WTC11 (cell line): ENCODE measurements at regions not wholly inside any gene's neighbourhood (a gene's known extent, or its start where the extent isn't known, plus 50 kb on each side); places are given as distances from the start of the nearest gene placed in this dataset.
A peak's percentile ranks its signal among the peaks of the same experiment; 100 is the strongest.

Source experiments
- ATAC-seq: fragments of 200-7000 bp; cut with Tn5 transposase; 2 replicates; pipeline ENCODE4 v1.10.0; 2021; ENCODE audit warnings: mild to moderate bottlenecking, moderate library complexity
- CTCF ChIA-PET: fragments of 300-600 bp; sonication (Branson Sonifier 250); formaldehyde crosslinking; loops from one replicate; lab custom pipeline; 2021; ENCODE audit warnings: antibody characterized with exemption; lab: Charles Lee
- POLR2A ChIA-PET: fragments of 350-600 bp; sonication (Branson Sonifier 250); formaldehyde crosslinking; loops from one replicate; lab custom pipeline; 2021; ENCODE audit warnings: antibody characterized with exemption; lab: Charles Lee
- DNase-seq: peaks from one replicate; pipeline ENCODE4 v3.0.0; 2021; ENCODE audit warnings: low spot score
- H3K27ac Mint-ChIP-seq: 2 replicates; pipeline ENCODE4 v1.8.0; 2021; ENCODE audit warnings: mixed read lengths
- H3K27me3 Mint-ChIP-seq: 2 replicates; pipeline ENCODE4 v1.8.0; 2021; ENCODE audit warnings: low read depth, mild to moderate bottlenecking, moderate library complexity, mixed read lengths
- H3K36me3 Mint-ChIP-seq: 2 replicates; pipeline ENCODE4 v1.8.0; 2021; ENCODE audit warnings: mixed read lengths
- H3K4me1 Mint-ChIP-seq: 2 replicates; pipeline ENCODE4 v1.8.0; 2022; ENCODE audit warnings: mixed read lengths
- H3K4me3 Mint-ChIP-seq: 2 replicates; pipeline ENCODE4 v1.8.0; 2021; ENCODE audit warnings: mild to moderate bottlenecking, moderate library complexity, mixed read lengths
- H3K9me3 Mint-ChIP-seq: 2 replicates; pipeline ENCODE4 v1.8.0; 2021; ENCODE audit warnings: mixed read lengths
- ETV6 ChIP-seq: sonication (generic); formaldehyde crosslinking; IDR thresholded peaks from 2 replicates; pipeline ENCODE4 v1.8.1; 2022; ENCODE audit warnings: mild to moderate bottlenecking, missing genetic modification reagents
- FOXK1 ChIP-seq: sonication (generic); formaldehyde crosslinking; IDR thresholded peaks from 2 replicates; pipeline ENCODE4 v1.8.0; 2022; ENCODE audit warnings: mild to moderate bottlenecking, moderate library complexity, missing genetic modification reagents
- GABPB1 ChIP-seq: sonication (generic); formaldehyde crosslinking; IDR thresholded peaks from 2 replicates; pipeline ENCODE4 v1.8.1; 2023; ENCODE audit warnings: mild to moderate bottlenecking, missing genetic modification reagents
- GRHL2 ChIP-seq: fragments of 250-450 bp; sonication (Bioruptor Pico); IDR thresholded peaks from 2 replicates; pipeline ENCODE4 v1.8.0; 2022; ENCODE audit warnings: mild to moderate bottlenecking, moderate library complexity; ENCODE audit not compliant: insufficient replicate concordance, severe bottlenecking
- GTF2I ChIP-seq: fragments of 250-450 bp; sonication (Bioruptor Pico); conservative IDR thresholded peaks from 2 replicates; pipeline ENCODE4 v1.4.0; 2021; ENCODE audit warnings: mild to moderate bottlenecking
- NR1H2 ChIP-seq: sonication (generic); formaldehyde crosslinking; IDR thresholded peaks from 2 replicates; pipeline ENCODE4 v1.9.0; 2021; ENCODE audit warnings: mild to moderate bottlenecking, moderate library complexity, missing genetic modification reagents
- RORB ChIP-seq: fragments of 250-450 bp; sonication (Bioruptor Pico); IDR thresholded peaks from 2 replicates; pipeline ENCODE4 v1.9.0; 2021; ENCODE audit warnings: mild to moderate bottlenecking
- SOX15 ChIP-seq: fragments of 250-450 bp; sonication (Bioruptor Pico); IDR thresholded peaks from 2 replicates; pipeline ENCODE4 v1.9.0; 2021; ENCODE audit warnings: mild to moderate bottlenecking
- ZNF138 ChIP-seq: sonication (generic); formaldehyde crosslinking; conservative IDR thresholded peaks from 2 replicates; pipeline ENCODE4 v1.8.1; 2022; ENCODE audit warnings: mild to moderate bottlenecking, moderate library complexity, missing genetic modification reagents
- ZNF396 ChIP-seq: fragments of 250-450 bp; sonication (Bioruptor Pico); IDR thresholded peaks from 2 replicates; pipeline ENCODE4 v1.8.0; 2021; ENCODE audit warnings: mild to moderate bottlenecking, moderate library complexity, borderline replicate concordance
- ZNF416 ChIP-seq: fragments of 250-450 bp; sonication (Bioruptor Pico); IDR thresholded peaks from 2 replicates; pipeline ENCODE4 v1.9.0; 2021; ENCODE audit warnings: mild to moderate bottlenecking, inconsistent platforms
- ZNF423 ChIP-seq: fragments of 250-450 bp; sonication (Bioruptor Pico); IDR thresholded peaks from 2 replicates; pipeline ENCODE4 v2.1.2; 2022; ENCODE audit warnings: mild to moderate bottlenecking, moderate library complexity
- TF ChIP-seq, protein P1 (sequence below): sonication (generic); formaldehyde crosslinking; IDR thresholded peaks from 2 replicates; pipeline ENCODE4 v1.8.0; 2022; ENCODE audit warnings: mild to moderate bottlenecking, missing genetic modification reagents
- TF ChIP-seq, protein P2 (sequence below): sonication (generic); formaldehyde crosslinking; IDR thresholded peaks from 2 replicates; pipeline ENCODE4 v1.8.1; 2023; ENCODE audit warnings: mild to moderate bottlenecking, missing genetic modification reagents, moderate library complexity
- TF ChIP-seq, protein P3 (sequence below): sonication (generic); formaldehyde crosslinking; IDR thresholded peaks from 2 replicates; pipeline ENCODE4 v1.8.1; 2023; ENCODE audit warnings: mild to moderate bottlenecking, missing genetic modification reagents
- TF ChIP-seq, protein P4 (sequence below): sonication (generic); formaldehyde crosslinking; IDR thresholded peaks from 2 replicates; pipeline ENCODE4 v1.8.1; 2022; ENCODE audit warnings: mild to moderate bottlenecking, moderate library complexity, missing genetic modification reagents
- TF ChIP-seq, protein P5 (sequence below): sonication (generic); formaldehyde crosslinking; IDR thresholded peaks from 2 replicates; pipeline ENCODE4 v1.8.1; 2023; ENCODE audit warnings: mild to moderate bottlenecking, missing genetic modification reagents
- TF ChIP-seq, protein P6 (sequence below): sonication (generic); formaldehyde crosslinking; IDR thresholded peaks from 2 replicates; pipeline ENCODE4 v1.8.0; 2022; ENCODE audit warnings: mild to moderate bottlenecking, missing genetic modification reagents
- TF ChIP-seq, protein P7 (sequence below): sonication (generic); formaldehyde crosslinking; IDR thresholded peaks from 2 replicates; pipeline ENCODE4 v1.8.0; 2023; ENCODE audit warnings: mild to moderate bottlenecking, missing genetic modification reagents
- TF ChIP-seq, protein P8 (sequence below): sonication (generic); formaldehyde crosslinking; IDR thresholded peaks from 2 replicates; pipeline ENCODE4 v1.8.1; 2022; ENCODE audit warnings: missing genetic modification reagents, borderline replicate concordance

DNA sequence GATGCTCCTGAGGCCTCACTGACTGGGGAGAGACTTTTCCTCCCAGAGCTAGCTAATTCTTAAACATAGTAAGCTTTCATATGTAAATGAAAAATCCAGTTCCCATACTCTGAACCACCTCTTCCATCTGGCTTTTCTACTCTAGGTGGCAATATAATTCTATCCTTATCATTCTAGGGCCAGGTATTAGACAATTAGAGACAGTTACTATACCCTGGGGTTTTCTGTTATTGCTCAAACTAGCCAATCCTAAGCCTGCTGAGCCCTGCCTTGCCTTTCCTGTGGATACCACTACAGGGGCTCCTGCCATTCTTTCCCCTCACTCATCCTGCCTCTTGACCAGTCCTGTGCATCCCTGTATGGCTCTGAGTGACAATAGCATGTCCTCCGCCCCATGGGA lies 552.0 kb downstream of the STIM2 start:
- ChIA-PET CTCF (interaction anchor here (1.0 kb wide), 1 partner anchor 272 kb away, joined by 3 read pairs; no protein-coding TSS in a partner anchor), POLR2A (no interaction called here)
- Mint-ChIP-seq H3K27ac (no peak overlapping the region), H3K4me3 (no peak overlapping the region), H3K4me1 (peaks cover 7% of the 10 kb centered on the region; the same call in 1 of the 2 replicates), H3K36me3 (peaks cover 21% of the 10 kb centered on the region), H3K27me3 (peaks cover 3% of the 10 kb centered on the region; the same call in 1 of the 2 replicates), H3K9me3 (peaks cover 32% of the 10 kb centered on the region)
- TF ChIP-seq ETV6 (CRISPR knock-in tag) (no peak), GABPB1 (no peak), GRHL2 (CRISPR knock-in tag) (no peak), SOX15 (no peak), RORB (no peak)
- TF ChIP-seq, protein P1, sequence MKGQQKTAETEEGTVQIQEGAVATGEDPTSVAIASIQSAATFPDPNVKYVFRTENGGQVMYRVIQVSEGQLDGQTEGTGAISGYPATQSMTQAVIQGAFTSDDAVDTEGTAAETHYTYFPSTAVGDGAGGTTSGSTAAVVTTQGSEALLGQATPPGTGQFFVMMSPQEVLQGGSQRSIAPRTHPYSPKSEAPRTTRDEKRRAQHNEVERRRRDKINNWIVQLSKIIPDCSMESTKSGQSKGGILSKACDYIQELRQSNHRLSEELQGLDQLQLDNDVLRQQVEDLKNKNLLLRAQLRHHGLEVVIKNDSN (CRISPR knock-in tag), result no peak
- TF ChIP-seq, protein P2, sequence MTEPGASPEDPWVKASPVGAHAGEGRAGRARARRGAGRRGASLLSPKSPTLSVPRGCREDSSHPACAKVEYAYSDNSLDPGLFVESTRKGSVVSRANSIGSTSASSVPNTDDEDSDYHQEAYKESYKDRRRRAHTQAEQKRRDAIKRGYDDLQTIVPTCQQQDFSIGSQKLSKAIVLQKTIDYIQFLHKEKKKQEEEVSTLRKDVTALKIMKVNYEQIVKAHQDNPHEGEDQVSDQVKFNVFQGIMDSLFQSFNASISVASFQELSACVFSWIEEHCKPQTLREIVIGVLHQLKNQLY, result no peak
- ATAC-seq (peak; percentile 65), DNase-seq (no peak)

DNA sequence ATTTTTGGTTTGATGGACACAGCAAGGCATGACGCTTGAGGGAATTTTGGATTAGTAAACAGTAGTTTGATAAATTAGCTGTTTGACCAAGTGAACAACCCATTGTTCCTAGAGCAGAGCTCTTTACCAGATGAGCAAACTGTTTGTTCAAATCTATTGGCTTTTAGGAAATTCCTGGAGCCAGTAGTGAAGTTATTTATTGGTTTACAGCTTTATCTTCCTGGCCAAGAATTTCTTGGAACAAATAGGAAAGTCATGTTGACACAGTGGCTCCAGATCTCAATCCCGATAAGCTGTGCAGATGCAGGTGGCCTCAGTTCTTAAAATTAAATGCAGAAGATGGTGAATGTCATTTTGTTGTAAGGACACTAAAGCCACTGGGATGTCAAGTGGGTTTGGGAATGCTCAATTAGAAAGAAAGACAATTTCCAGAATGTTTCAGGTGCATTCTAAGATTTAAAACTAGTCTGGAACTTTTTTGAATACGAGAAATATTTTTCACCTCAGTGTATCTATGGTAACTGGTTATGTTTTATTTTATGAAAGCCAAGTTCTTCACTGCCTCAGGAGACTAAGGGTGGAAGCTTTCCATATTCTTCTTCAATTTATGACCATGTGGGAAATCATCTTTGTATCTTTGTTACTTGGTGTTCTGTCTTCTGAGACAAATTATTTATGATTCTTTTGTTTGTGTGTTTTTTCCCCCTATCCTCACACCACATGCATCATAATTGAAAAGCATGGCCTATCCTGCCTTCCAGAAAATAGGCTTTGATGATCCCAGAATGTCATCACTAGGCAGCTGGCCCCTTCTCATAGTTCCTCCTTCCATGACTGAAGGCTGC lies 554.5 kb downstream of the STIM2 start:
- no peak for DNase-seq
- H3K36me3 Mint-ChIP-seq, result peaks cover 29% of the 10 kb centered on the region
- TF ChIP-seq FOXK1 (no peak), ZNF416 (CRISPR knock-in tag) (no peak), GTF2I (CRISPR knock-in tag) (no peak), ZNF396 (no peak)
- TF ChIP-seq, protein P3, sequence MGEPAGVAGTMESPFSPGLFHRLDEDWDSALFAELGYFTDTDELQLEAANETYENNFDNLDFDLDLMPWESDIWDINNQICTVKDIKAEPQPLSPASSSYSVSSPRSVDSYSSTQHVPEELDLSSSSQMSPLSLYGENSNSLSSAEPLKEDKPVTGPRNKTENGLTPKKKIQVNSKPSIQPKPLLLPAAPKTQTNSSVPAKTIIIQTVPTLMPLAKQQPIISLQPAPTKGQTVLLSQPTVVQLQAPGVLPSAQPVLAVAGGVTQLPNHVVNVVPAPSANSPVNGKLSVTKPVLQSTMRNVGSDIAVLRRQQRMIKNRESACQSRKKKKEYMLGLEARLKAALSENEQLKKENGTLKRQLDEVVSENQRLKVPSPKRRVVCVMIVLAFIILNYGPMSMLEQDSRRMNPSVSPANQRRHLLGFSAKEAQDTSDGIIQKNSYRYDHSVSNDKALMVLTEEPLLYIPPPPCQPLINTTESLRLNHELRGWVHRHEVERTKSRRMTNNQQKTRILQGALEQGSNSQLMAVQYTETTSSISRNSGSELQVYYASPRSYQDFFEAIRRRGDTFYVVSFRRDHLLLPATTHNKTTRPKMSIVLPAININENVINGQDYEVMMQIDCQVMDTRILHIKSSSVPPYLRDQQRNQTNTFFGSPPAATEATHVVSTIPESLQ (CRISPR knock-in tag), result no peak
- TF ChIP-seq, protein P4, sequence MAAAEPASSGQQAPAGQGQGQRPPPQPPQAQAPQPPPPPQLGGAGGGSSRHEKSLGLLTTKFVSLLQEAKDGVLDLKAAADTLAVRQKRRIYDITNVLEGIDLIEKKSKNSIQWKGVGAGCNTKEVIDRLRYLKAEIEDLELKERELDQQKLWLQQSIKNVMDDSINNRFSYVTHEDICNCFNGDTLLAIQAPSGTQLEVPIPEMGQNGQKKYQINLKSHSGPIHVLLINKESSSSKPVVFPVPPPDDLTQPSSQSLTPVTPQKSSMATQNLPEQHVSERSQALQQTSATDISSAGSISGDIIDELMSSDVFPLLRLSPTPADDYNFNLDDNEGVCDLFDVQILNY (CRISPR knock-in tag), result no peak
- TF ChIP-seq, all 79 proteins: peak for 0
- Mint-ChIP-seq H3K4me1 (peaks cover 7% of the 10 kb centered on the region; the same call in 1 of the 2 replicates), H3K27me3 (no peaks in the 10 kb centered on the region), H3K4me3 (no peak overlapping the region), H3K9me3 (peaks cover 43% of the 10 kb centered on the region), H3K27ac (no peak overlapping the region)
- no peak for ATAC-seq
- CTCF ChIA-PET, result no interaction called here
- POLR2A ChIA-PET, result no interaction called here

DNA sequence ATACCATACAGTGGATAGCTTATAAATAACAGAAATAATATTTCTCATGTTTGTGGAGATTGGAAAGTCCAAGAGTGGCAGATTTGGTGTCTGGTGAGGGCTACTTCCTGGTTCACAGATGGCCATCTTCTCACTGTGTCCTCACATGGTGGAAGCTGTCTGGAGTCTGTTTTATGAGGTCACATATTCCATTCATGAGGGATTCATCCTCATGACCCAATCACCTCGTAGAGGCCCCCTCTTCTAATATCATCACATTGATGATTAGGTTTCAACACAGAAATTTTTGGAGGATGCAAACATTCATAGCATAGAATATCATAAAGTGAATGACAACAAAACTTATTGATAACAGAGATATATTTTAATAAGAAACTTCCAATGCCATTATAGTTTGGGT lies 568.0 kb downstream of the STIM2 start:
- no peaks in the 10 kb centered on the region for H3K27me3 Mint-ChIP-seq
- ChIA-PET CTCF (no interaction called here), POLR2A (interaction anchor here (0.5 kb wide), 1 partner anchor 307 kb away, joined by 3 read pairs; no protein-coding TSS in a partner anchor)
- ATAC-seq (no peak), DNase-seq (no peak)
- H3K4me1 Mint-ChIP-seq, result peaks cover 4% of the 10 kb centered on the region; the same call in 1 of the 2 replicates
- H3K27ac Mint-ChIP-seq, result no peak overlapping the region
- no peaks in the 10 kb centered on the region for H3K36me3 Mint-ChIP-seq
- peaks cover 5% of the 10 kb centered on the region; the same call in 1 of the 2 replicates for H3K9me3 Mint-ChIP-seq
- no peak overlapping the region for H3K4me3 Mint-ChIP-seq
- TF ChIP-seq FOXK1, result no peak
- TF ChIP-seq NR1H2 (CRISPR knock-in tag), result no peak
- TF ChIP-seq ZNF423 (CRISPR knock-in tag), result no peak
- TF ChIP-seq, protein P5, sequence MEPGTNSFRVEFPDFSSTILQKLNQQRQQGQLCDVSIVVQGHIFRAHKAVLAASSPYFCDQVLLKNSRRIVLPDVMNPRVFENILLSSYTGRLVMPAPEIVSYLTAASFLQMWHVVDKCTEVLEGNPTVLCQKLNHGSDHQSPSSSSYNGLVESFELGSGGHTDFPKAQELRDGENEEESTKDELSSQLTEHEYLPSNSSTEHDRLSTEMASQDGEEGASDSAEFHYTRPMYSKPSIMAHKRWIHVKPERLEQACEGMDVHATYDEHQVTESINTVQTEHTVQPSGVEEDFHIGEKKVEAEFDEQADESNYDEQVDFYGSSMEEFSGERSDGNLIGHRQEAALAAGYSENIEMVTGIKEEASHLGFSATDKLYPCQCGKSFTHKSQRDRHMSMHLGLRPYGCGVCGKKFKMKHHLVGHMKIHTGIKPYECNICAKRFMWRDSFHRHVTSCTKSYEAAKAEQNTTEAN, result no peak
- TF ChIP-seq, protein P6, sequence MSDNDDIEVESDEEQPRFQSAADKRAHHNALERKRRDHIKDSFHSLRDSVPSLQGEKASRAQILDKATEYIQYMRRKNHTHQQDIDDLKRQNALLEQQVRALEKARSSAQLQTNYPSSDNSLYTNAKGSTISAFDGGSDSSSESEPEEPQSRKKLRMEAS (CRISPR knock-in tag), result no peak
- TF ChIP-seq, protein P7, sequence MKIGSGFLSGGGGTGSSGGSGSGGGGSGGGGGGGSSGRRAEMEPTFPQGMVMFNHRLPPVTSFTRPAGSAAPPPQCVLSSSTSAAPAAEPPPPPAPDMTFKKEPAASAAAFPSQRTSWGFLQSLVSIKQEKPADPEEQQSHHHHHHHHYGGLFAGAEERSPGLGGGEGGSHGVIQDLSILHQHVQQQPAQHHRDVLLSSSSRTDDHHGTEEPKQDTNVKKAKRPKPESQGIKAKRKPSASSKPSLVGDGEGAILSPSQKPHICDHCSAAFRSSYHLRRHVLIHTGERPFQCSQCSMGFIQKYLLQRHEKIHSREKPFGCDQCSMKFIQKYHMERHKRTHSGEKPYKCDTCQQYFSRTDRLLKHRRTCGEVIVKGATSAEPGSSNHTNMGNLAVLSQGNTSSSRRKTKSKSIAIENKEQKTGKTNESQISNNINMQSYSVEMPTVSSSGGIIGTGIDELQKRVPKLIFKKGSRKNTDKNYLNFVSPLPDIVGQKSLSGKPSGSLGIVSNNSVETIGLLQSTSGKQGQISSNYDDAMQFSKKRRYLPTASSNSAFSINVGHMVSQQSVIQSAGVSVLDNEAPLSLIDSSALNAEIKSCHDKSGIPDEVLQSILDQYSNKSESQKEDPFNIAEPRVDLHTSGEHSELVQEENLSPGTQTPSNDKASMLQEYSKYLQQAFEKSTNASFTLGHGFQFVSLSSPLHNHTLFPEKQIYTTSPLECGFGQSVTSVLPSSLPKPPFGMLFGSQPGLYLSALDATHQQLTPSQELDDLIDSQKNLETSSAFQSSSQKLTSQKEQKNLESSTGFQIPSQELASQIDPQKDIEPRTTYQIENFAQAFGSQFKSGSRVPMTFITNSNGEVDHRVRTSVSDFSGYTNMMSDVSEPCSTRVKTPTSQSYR (CRISPR knock-in tag), result no peak
- TF ChIP-seq, protein P8, sequence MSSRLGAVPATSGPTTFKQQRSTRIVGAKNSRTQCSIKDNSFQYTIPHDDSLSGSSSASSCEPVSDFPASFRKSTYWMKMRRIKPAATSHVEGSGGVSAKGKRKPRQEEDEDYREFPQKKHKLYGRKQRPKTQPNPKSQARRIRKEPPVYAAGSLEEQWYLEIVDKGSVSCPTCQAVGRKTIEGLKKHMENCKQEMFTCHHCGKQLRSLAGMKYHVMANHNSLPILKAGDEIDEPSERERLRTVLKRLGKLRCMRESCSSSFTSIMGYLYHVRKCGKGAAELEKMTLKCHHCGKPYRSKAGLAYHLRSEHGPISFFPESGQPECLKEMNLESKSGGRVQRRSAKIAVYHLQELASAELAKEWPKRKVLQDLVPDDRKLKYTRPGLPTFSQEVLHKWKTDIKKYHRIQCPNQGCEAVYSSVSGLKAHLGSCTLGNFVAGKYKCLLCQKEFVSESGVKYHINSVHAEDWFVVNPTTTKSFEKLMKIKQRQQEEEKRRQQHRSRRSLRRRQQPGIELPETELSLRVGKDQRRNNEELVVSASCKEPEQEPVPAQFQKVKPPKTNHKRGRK (CRISPR knock-in tag), result no peak
- TF ChIP-seq ZNF138 (CRISPR knock-in tag), result no peak
